ENCODE measurements at regions not wholly inside any gene's neighbourhood (a gene's known extent, or its start where the extent isn't known, plus 50 kb on each side); places are given as distances from the start of the nearest gene placed in this dataset.

DNA sequence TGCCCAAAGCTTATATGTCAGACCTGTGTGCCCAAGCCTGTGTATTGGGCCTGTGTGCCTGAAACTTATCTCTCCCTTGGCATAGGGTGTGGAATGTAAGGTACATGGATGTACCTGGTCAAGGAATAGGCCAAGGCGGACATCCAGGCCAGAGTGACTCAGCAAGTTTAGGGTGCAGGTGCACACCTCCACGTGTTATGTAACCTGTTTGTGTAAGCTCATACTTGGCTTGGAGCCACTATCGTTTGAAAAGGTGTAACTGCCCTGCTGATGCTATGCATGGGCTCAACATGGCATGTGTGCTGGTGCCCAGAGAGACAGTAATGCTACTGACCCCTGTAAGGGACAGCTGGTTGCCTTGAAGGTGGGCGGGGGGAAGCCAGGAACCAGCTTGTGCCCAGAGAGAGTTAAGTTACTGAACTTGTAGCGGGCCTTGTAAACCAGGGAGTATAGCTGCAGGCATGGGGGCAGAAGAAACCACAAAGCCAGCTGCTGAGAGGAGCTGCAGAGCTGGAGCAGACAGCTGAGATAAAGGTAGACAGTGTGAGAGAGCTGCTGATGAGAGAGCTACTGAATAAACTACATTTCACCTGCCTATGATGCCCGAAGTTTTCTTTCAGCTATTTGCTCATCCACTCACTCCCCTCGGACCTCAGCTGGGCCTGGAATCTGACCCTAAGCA is 656.4 kb upstream of the ZWINT start:
- intact Hi-C loops (cut with micrococcal nuclease), result no loop called here
- no peak overlapping the region for H3K4me3 Mint-ChIP-seq (ENCODE audit: unreplicated experiment)
- POLR2A ChIA-PET, result interaction anchor here (0.7 kb wide), 1 partner anchor 42 kb away, joined by 3 read pairs; no protein-coding TSS in a partner anchor
- CTCF ChIA-PET, result no interaction called here
- no peaks in the 10 kb centered on the region for H3K9me3 Mint-ChIP-seq (ENCODE audit: unreplicated experiment)
- TF ChIP-seq, protein P1, sequence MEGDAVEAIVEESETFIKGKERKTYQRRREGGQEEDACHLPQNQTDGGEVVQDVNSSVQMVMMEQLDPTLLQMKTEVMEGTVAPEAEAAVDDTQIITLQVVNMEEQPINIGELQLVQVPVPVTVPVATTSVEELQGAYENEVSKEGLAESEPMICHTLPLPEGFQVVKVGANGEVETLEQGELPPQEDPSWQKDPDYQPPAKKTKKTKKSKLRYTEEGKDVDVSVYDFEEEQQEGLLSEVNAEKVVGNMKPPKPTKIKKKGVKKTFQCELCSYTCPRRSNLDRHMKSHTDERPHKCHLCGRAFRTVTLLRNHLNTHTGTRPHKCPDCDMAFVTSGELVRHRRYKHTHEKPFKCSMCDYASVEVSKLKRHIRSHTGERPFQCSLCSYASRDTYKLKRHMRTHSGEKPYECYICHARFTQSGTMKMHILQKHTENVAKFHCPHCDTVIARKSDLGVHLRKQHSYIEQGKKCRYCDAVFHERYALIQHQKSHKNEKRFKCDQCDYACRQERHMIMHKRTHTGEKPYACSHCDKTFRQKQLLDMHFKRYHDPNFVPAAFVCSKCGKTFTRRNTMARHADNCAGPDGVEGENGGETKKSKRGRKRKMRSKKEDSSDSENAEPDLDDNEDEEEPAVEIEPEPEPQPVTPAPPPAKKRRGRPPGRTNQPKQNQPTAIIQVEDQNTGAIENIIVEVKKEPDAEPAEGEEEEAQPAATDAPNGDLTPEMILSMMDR (IDR thresholded peaks at IDR 0.05; ENCODE audit: unreplicated experiment), result no peak
- H3K27me3 Mint-ChIP-seq (ENCODE audit: insufficient read depth, unreplicated experiment), result no peaks in the 10 kb centered on the region
- H3K36me3 Mint-ChIP-seq (ENCODE audit: insufficient read depth, unreplicated experiment), result no peaks in the 10 kb centered on the region
- no TSS peak for BruUV-seq (replicated peaks)
- DNase-seq (ENCODE audit: unreplicated experiment), result peak; percentile 40
- H3K4me1 Mint-ChIP-seq (ENCODE audit: insufficient read depth, unreplicated experiment), result no peaks in the 10 kb centered on the region
- H3K27ac Mint-ChIP-seq (ENCODE audit: low read depth, unreplicated experiment), result no peak overlapping the region

DNA sequence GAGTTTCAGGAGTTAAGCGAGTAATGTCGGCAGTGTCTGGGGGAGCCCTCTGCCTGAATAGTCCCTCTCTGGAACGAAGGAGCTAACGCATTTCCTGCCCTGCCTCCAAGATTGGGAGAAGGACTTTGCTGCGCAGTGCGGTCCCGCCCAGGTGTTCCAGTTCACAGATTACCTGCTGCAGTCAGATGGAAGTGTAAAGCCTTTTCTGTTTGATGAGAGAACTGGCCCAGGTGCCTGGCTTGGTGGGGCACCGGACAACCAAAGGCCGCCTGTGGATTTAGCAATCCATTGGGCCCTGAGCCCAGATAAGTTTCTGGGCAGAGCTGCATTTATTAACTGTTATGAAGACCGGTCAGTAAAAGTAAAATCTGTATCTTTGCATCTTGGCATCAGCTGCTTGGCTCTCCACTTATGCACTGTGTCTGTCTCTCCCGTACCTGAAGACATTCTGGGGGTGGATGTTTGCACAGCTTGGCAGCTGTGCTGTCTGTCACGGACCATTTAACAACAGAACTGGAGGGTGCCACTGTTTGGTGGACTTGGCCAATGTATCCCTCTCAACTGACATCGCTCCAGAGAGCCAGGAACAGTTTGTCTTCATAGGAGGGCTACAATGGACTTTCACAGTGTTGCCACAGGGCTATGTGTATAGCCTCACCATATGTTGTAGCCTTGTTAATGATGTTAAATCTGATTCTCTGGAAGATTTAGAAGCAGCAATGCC is 654.7 kb upstream of the ZWINT start:
- intact Hi-C loops (cut with micrococcal nuclease), result no loop called here
- no peak overlapping the region for H3K27ac Mint-ChIP-seq (ENCODE audit: low read depth, unreplicated experiment)
- CTCF ChIA-PET, result interaction anchor here (1.1 kb wide), 1 partner anchor 8 kb away, joined by 3 read pairs; no protein-coding TSS in a partner anchor
- no TSS peak for BruUV-seq (replicated peaks)
- H3K36me3 Mint-ChIP-seq (ENCODE audit: insufficient read depth, unreplicated experiment), result no peaks in the 10 kb centered on the region
- H3K4me3 Mint-ChIP-seq (ENCODE audit: unreplicated experiment), result no peak overlapping the region
- no peaks in the 10 kb centered on the region for H3K9me3 Mint-ChIP-seq (ENCODE audit: unreplicated experiment)
- TF ChIP-seq, protein P1 (IDR thresholded peaks at IDR 0.05; ENCODE audit: unreplicated experiment), result no peak
- H3K27me3 Mint-ChIP-seq (ENCODE audit: insufficient read depth, unreplicated experiment), result no peaks in the 10 kb centered on the region
- H3K4me1 Mint-ChIP-seq (ENCODE audit: insufficient read depth, unreplicated experiment), result no peaks in the 10 kb centered on the region
- POLR2A ChIA-PET, result no interaction called here
- no peak for DNase-seq (ENCODE audit: unreplicated experiment)

- CTCF ChIA-PET, result interaction anchor here (1.1 kb wide), 1 partner anchor 9 kb away, joined by 3 read pairs; no protein-coding TSS in a partner anchor
- TF ChIP-seq, protein P1 (IDR thresholded peaks at IDR 0.05; ENCODE audit: unreplicated experiment), result no peak
- intact Hi-C loops (cut with micrococcal nuclease), result no loop called here
- BruUV-seq (replicated peaks), result no TSS peak
- H3K36me3 Mint-ChIP-seq (ENCODE audit: insufficient read depth, unreplicated experiment), result no peaks in the 10 kb centered on the region
- DNase-seq (ENCODE audit: unreplicated experiment), result no peak
- no peak overlapping the region for H3K4me3 Mint-ChIP-seq (ENCODE audit: unreplicated experiment)
- no peaks in the 10 kb centered on the region for H3K4me1 Mint-ChIP-seq (ENCODE audit: insufficient read depth, unreplicated experiment)
- H3K27me3 Mint-ChIP-seq (ENCODE audit: insufficient read depth, unreplicated experiment), result no peaks in the 10 kb centered on the region
- no peaks in the 10 kb centered on the region for H3K9me3 Mint-ChIP-seq (ENCODE audit: unreplicated experiment)
- no peak overlapping the region for H3K27ac Mint-ChIP-seq (ENCODE audit: low read depth, unreplicated experiment)
- POLR2A ChIA-PET, result no interaction called here
Observed at GRCh38 chr10:57015187-57015586, 654.1 kb upstream of the ZWINT start.

- Mint-ChIP-seq H3K4me3 (ENCODE audit: unreplicated experiment) (no peak overlapping the region), H3K9me3 (ENCODE audit: unreplicated experiment) (no peaks in the 10 kb centered on the region), H3K4me1 (ENCODE audit: insufficient read depth, unreplicated experiment) (no peaks in the 10 kb centered on the region), H3K27me3 (ENCODE audit: insufficient read depth, unreplicated experiment) (no peaks in the 10 kb centered on the region), H3K27ac (ENCODE audit: low read depth, unreplicated experiment) (no peak overlapping the region), H3K36me3 (ENCODE audit: insufficient read depth, unreplicated experiment) (no peaks in the 10 kb centered on the region)
- BruUV-seq (replicated peaks), result no TSS peak
- ChIA-PET POLR2A (no interaction called here), CTCF (interaction anchor here (1.1 kb wide), 1 partner anchor 9 kb away, joined by 3 read pairs; no protein-coding TSS in a partner anchor)
- intact Hi-C loops (cut with micrococcal nuclease), result no loop called here
- DNase-seq (ENCODE audit: unreplicated experiment), result no peak
- TF ChIP-seq, protein P1 (IDR thresholded peaks at IDR 0.05; ENCODE audit: unreplicated experiment), result no peak
Observed at GRCh38 chr10:57014758-57015157, 653.7 kb upstream of the ZWINT start.

Data from MCF 10A (cell line).